Neural progenitor cell (in vitro differentiated cells): ENCODE measurements at regions not wholly inside any gene's neighbourhood (a gene's known extent, or its start where the extent isn't known, plus 50 kb on each side); places are given as distances from the start of the nearest gene placed in this dataset.

Experiments
- DNase-seq: peaks from one replicate; pipeline ENCODE4 v3.0.0-alpha.2; 2016; ENCODE audit warnings: low spot score
- H2AFZ ChIP-seq: fragments of 200-600 bp; sonication (generic); replicated peaks from 2 replicates; pipeline ENCODE4 v1.6.1; 2016; ENCODE audit warnings: antibody characterized with exemption
- H3F3A ChIP-seq: fragments of 200-600 bp; sonication (generic); 2 replicates; pipeline ENCODE4 v1.6.1; 2016; ENCODE audit warnings: antibody characterized with exemption, low read depth
- H3K27ac ChIP-seq: fragments of 200-600 bp; sonication (generic); 2 replicates; pipeline ENCODE4 v1.5.1; 2016; ENCODE audit warnings: mild to moderate bottlenecking
- H3K27me3 ChIP-seq: fragments of 200-600 bp; sonication (generic); 2 replicates; pipeline ENCODE4 v1.6.1; 2016; ENCODE audit warnings: mild to moderate bottlenecking, moderate library complexity
- H3K36me3 ChIP-seq: fragments of 200-600 bp; sonication (generic); 2 replicates; pipeline ENCODE4 v1.5.1; 2016
- H3K4me1 ChIP-seq: fragments of 200-600 bp; sonication (generic); 2 replicates; pipeline ENCODE4 v1.6.1; 2016; ENCODE audit warnings: mixed run types
- H3K4me2 ChIP-seq: fragments of 200-600 bp; sonication (generic); 2 replicates; pipeline ENCODE4 v1.6.1; 2016
- H3K4me3 ChIP-seq: fragments of 200-600 bp; sonication (generic); 2 replicates; pipeline ENCODE4 v1.5.1; 2016
- H3K79me2 ChIP-seq: fragments of 200-600 bp; sonication (generic); 2 replicates; pipeline ENCODE4 v1.6.1; 2016; ENCODE audit warnings: low read depth
- H3K9ac ChIP-seq: fragments of 200-600 bp; sonication (generic); 2 replicates; pipeline ENCODE4 v1.6.1; 2016
- H3K9me3 ChIP-seq: fragments of 200-600 bp; sonication (generic); 2 replicates; pipeline ENCODE4 v1.5.1; 2016; ENCODE audit warnings: low read depth
- H4K20me1 ChIP-seq: fragments of 200-600 bp; sonication (generic); 2 replicates; pipeline ENCODE4 v1.6.1; 2016; ENCODE audit warnings: low read depth
- H3K27ac Mint-ChIP-seq: 3 replicates; pipeline ENCODE4 v1.8.0; 2021; ENCODE audit warnings: mixed read lengths
- H3K27me3 Mint-ChIP-seq: 2 replicates; pipeline ENCODE4 v1.8.0; 2022; ENCODE audit warnings: low read depth, mild to moderate bottlenecking, inconsistent platforms, moderate library complexity, mixed read lengths; ENCODE audit not compliant: insufficient read depth
- H3K36me3 Mint-ChIP-seq: 3 replicates; pipeline ENCODE4 v1.8.0; 2021; ENCODE audit warnings: mixed read lengths
- H3K4me1 Mint-ChIP-seq: 3 replicates; pipeline ENCODE4 v1.8.0; 2021; ENCODE audit warnings: mixed read lengths
- H3K4me3 Mint-ChIP-seq: 3 replicates; pipeline ENCODE4 v1.8.0; 2021; ENCODE audit warnings: mild to moderate bottlenecking, moderate library complexity, mixed read lengths
- H3K9me3 Mint-ChIP-seq: 3 replicates; pipeline ENCODE4 v1.8.0; 2020; ENCODE audit warnings: mixed read lengths
- CTCF ChIP-seq: fragments of 200-600 bp; sonication (generic); IDR thresholded peaks from 2 replicates; pipeline ENCODE4 v1.5.1; 2017; ENCODE audit warnings: antibody characterized with exemption, mild to moderate bottlenecking
- EZH2 ChIP-seq: fragments of 200-600 bp; sonication (generic); IDR thresholded peaks from 2 replicates; pipeline ENCODE4 v1.6.1; 2017; ENCODE audit warnings: antibody characterized with exemption, mild to moderate bottlenecking, moderate library complexity
- EZH2phosphoT487 ChIP-seq: fragments of 200-600 bp; sonication (generic); IDR thresholded peaks from 2 replicates; pipeline ENCODE4 v1.6.1; 2017; ENCODE audit warnings: antibody characterized with exemption

GRCh38 chr6:157764178-157765068 is 58.6 kb upstream of the SNX9 start:
- Histone ChIP-seq H3K79me2 (no peaks in the 10 kb centered on the region), H3K9ac (no peak overlapping the region), H3K27ac (no peak overlapping the region), H3F3A (no peaks in the 10 kb centered on the region), H3K36me3 (no peaks in the 10 kb centered on the region), H3K9me3 (no peaks in the 10 kb centered on the region), H3K4me2 (no peak overlapping the region), H3K4me1 (no peaks in the 10 kb centered on the region), H3K4me3 (no peak overlapping the region), H2AFZ (no peak overlapping the region), H4K20me1 (no peaks in the 10 kb centered on the region), H3K27me3 (no peaks in the 10 kb centered on the region)
- Mint-ChIP-seq H3K9me3 (no peaks in the 10 kb centered on the region), H3K36me3 (no peaks in the 10 kb centered on the region), H3K27me3 (peaks cover 17% of the 10 kb centered on the region), H3K4me3 (no peak overlapping the region), H3K27ac (peak overlapping the region; percentile 88), H3K4me1 (peaks cover 39% of the 10 kb centered on the region)
- DNase-seq: peak; percentile 15
- TF ChIP-seq EZH2 (no peak), EZH2phosphoT487 (no peak), CTCF (no peak)

GRCh38 chr6:157766901-157767774 is 55.9 kb upstream of the SNX9 start:
- no peak overlapping the region for H3K27ac Mint-ChIP-seq
- no peak overlapping the region for H3K4me3 ChIP-seq
- TF ChIP-seq CTCF: no peak
- TF ChIP-seq EZH2: no peak
- no peak for TF ChIP-seq EZH2phosphoT487

DNA sequence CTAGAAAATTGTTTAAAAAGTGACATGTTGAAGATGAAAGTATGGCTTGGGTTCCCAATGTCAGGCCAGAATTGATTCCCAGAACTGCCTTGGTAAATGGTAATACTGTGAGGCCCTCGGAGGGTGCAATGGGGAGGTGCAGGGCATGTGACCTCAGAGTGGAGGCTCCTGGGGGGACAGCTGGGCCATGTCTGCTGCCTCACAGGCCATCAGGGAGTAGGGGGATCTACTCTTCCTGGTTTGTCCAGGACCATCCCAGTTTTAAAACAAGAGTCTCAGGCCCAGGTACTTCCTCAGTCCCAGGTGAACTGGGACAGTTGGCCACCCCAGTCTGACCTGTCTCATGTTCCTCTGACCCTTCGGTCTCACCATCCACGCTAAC is 55.3 kb upstream of the SNX9 start:
- no peak overlapping the region for H3K4me3 ChIP-seq
- H3K4me1 ChIP-seq: no peaks in the 10 kb centered on the region
- H3K27me3 ChIP-seq: no peaks in the 10 kb centered on the region
- no peaks in the 10 kb centered on the region for H3F3A ChIP-seq
- no peak overlapping the region for H3K9ac ChIP-seq
- H3K4me1 Mint-ChIP-seq: peaks cover 23% of the 10 kb centered on the region
- no peaks in the 10 kb centered on the region for H3K36me3 Mint-ChIP-seq
- H3K4me2 ChIP-seq: no peak overlapping the region
- no peaks in the 10 kb centered on the region for H3K9me3 ChIP-seq
- H3K27me3 Mint-ChIP-seq: peaks cover 11% of the 10 kb centered on the region
- no peak overlapping the region for H2AFZ ChIP-seq
- no peak overlapping the region for H3K4me3 Mint-ChIP-seq
- peaks cover 2% of the 10 kb centered on the region for H3K9me3 Mint-ChIP-seq
- DNase-seq: no peak
- TF ChIP-seq EZH2: no peak
- no peak for TF ChIP-seq EZH2phosphoT487
- no peak for TF ChIP-seq CTCF
- H4K20me1 ChIP-seq: no peaks in the 10 kb centered on the region
- H3K36me3 ChIP-seq: no peaks in the 10 kb centered on the region
- no peaks in the 10 kb centered on the region for H3K79me2 ChIP-seq
- H3K27ac Mint-ChIP-seq: no peak overlapping the region
- H3K27ac ChIP-seq: no peak overlapping the region

More at GRCh38 chr6:157766901-157767774, 55.9 kb upstream of the SNX9 start:
- no peaks in the 10 kb centered on the region for H3K36me3 Mint-ChIP-seq
- no peaks in the 10 kb centered on the region for H3F3A ChIP-seq
- H2AFZ ChIP-seq: no peak overlapping the region
- no peak overlapping the region for H3K9ac ChIP-seq
- H3K27me3 Mint-ChIP-seq: peaks cover 10% of the 10 kb centered on the region
- no peaks in the 10 kb centered on the region for H3K27me3 ChIP-seq
- H3K9me3 ChIP-seq: no peaks in the 10 kb centered on the region
- no peak for DNase-seq
- H3K79me2 ChIP-seq: no peaks in the 10 kb centered on the region
- peaks cover 2% of the 10 kb centered on the region for H3K9me3 Mint-ChIP-seq
- H4K20me1 ChIP-seq: no peaks in the 10 kb centered on the region
- H3K4me1 Mint-ChIP-seq: peaks cover 23% of the 10 kb centered on the region
- no peak overlapping the region for H3K4me3 Mint-ChIP-seq
- no peak overlapping the region for H3K4me2 ChIP-seq
- no peaks in the 10 kb centered on the region for H3K36me3 ChIP-seq
- H3K4me1 ChIP-seq: no peaks in the 10 kb centered on the region
- no peak overlapping the region for H3K27ac ChIP-seq
